Uterus (tissue), 3 donors: ENCODE measurements at regions not wholly inside any gene's neighbourhood (a gene's known extent, or its start where the extent isn't known, plus 50 kb on each side); places are given as distances from the start of the nearest gene placed in this dataset.
"Not testable (repeated sequence)": the region's sequence is repeated elsewhere in the genome, so short reads cannot be mapped to it uniquely, and the experiment has no call there.

Source experiments
- DNase-seq, 2 donors: peaks; one replicate each; pipeline ENCODE4 v3.0.0-alpha.2; 2019 to 2020
- H3K27ac ChIP-seq, 2 donors: fragments of 200-600 bp; sonication (generic); 1 replicate in 1 of 2; 2 replicates in 1 of 2; pipeline ENCODE4 v1.5.1; 2016 to 2018
- H3K27me3 ChIP-seq, 2 donors: fragments of 200-600 bp; sonication (generic); one replicate each; pipeline ENCODE4 v1.5.1; 2018 to 2019; ENCODE audit warnings: control low read depth in 1 of 2
- H3K36me3 ChIP-seq, 2 donors: fragments of 200-600 bp; sonication (generic); one replicate each; pipeline ENCODE4 v1.5.1; 2019; ENCODE audit warnings: control low read depth in 1 of 2
- H3K4me1 ChIP-seq, 2 donors: fragments of 200-600 bp; sonication (generic); one replicate each; pipeline ENCODE4 v1.5.1; 2018 to 2019; ENCODE audit warnings: control low read depth in 1 of 2
- H3K4me3 ChIP-seq, 2 donors: fragments of 200-600 bp; sonication (generic); 1 replicate in 1 of 2; 2 replicates in 1 of 2; pipeline ENCODE4 v1.5.1; 2018 to 2019; ENCODE audit warnings: mild to moderate bottlenecking in 1 of 2
- H3K9me3 ChIP-seq, 2 donors: fragments of 200-600 bp; sonication (generic); one replicate each; pipeline ENCODE4 v1.5.1; 2019; ENCODE audit warnings: control low read depth in 1 of 2
- POLR2A ChIP-seq, 2 donors: fragments of 450-650 bp; IDR thresholded peaks; one replicate each; pipeline ENCODE4 v1.6.1; 2016; ENCODE audit warnings: antibody characterized with exemption in 2 of 2, mild to moderate bottlenecking in 1 of 2, moderate library complexity in 1 of 2
- intact Hi-C: fragments of 100-400 bp; cut with DNase I; formaldehyde crosslinking; loops from one replicate; pipeline ENCODE4 v1.15.1; 2023; ENCODE audit warnings: low total_unique reads
- TF ChIP-seq, protein P1 (sequence below), 4 experiments: fragments of 200-600 bp in 2 of 4; fragments of 450-650 bp in 2 of 4; sonication (generic) in 2 of 4; IDR thresholded peaks; one replicate each; pipeline ENCODE4 v1.5.1; 2016 to 2019; ENCODE audit warnings: antibody characterized with exemption in 4 of 4, mild to moderate bottlenecking in 2 of 4, moderate library complexity in 1 of 4
- donor health status: DM: yes; HTN: yes; CAD: no.

DNA sequence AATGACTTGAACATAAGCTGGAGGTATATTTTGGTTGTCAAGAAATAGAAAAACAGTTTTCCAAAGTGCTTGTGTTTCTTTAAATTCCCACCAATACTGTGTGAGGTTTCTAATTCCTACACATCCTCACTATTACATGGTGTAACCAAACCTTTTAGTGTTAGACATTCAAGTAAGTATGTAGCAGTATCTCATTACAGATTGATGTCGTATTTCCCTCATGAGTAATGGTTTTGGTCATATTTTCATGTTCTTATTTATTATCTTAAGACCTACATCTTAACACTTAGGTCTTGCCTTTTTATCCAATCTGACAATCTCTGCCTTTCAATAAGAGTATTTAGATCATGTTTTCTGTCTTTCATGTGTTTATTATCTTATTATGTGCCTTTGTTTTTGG, 253.7 kb upstream of the ANXA10 start:
- Histone ChIP-seq H3K9me3 (no peaks in the 10 kb centered on the region), H3K4me3 (no peak overlapping the region), H3K4me1 (no peaks in the 10 kb centered on the region), H3K36me3 (no peaks in the 10 kb centered on the region), H3K27ac (no peak overlapping the region), H3K27me3 (no peaks in the 10 kb centered on the region)
- no peak for TF ChIP-seq POLR2A (IDR thresholded peaks at IDR 0.05)
- TF ChIP-seq, protein P1, sequence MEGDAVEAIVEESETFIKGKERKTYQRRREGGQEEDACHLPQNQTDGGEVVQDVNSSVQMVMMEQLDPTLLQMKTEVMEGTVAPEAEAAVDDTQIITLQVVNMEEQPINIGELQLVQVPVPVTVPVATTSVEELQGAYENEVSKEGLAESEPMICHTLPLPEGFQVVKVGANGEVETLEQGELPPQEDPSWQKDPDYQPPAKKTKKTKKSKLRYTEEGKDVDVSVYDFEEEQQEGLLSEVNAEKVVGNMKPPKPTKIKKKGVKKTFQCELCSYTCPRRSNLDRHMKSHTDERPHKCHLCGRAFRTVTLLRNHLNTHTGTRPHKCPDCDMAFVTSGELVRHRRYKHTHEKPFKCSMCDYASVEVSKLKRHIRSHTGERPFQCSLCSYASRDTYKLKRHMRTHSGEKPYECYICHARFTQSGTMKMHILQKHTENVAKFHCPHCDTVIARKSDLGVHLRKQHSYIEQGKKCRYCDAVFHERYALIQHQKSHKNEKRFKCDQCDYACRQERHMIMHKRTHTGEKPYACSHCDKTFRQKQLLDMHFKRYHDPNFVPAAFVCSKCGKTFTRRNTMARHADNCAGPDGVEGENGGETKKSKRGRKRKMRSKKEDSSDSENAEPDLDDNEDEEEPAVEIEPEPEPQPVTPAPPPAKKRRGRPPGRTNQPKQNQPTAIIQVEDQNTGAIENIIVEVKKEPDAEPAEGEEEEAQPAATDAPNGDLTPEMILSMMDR (IDR thresholded peaks at IDR 0.05) = no peak
- DNase-seq = no peak
- intact Hi-C loops = no loop called here

DNA sequence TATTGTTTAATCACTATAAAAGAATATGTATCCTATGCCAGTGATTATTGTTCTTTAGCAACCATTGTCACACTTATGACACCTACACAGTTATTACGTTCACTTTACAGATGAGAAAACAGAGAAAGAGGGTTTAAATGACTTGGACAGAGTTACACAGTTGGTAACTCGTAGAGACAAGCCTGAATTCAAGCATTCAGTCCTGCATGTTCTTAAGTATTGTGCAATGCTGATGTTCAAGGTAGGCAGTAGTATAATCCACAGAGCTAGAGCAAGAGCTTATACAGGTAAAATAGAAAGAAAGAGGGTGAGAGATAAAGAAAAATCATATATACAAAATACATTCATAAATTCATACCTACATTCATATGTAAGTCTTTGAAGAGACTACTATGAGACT, 249.8 kb upstream of the ANXA10 start:
- Histone ChIP-seq H3K4me3 (no peak overlapping the region), H3K9me3 (no peaks in the 10 kb centered on the region), H3K27ac (no peak overlapping the region), H3K27me3 (no peaks in the 10 kb centered on the region), H3K36me3 (no peaks in the 10 kb centered on the region), H3K4me1 (no peaks in the 10 kb centered on the region)
- intact Hi-C loops = no loop called here
- TF ChIP-seq, protein P1 (IDR thresholded peaks at IDR 0.05) = no peak
- no peak for TF ChIP-seq POLR2A (IDR thresholded peaks at IDR 0.05)
- DNase-seq = no peak

DNA sequence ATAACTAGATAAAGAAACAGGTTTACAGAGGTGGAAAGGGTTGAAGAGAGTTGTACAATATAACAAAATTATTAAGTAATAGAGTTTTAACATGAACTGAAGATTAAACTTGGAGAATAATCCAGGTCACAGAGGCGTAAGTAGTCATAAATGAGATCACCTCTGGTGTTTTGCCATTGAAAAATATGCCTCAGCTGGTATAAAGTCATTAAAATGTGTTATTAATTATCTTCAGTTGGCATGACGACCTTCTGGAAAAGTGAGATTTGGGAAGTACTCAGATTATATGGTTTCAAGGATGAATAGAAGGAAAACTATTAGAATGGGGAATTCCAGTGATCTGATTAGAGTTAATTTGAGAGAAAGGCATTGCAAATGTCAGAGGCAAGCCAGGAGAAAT, 237.5 kb upstream of the ANXA10 start:
- H3K4me1 ChIP-seq = no peaks in the 10 kb centered on the region
- intact Hi-C loops = no loop called here
- H3K4me3 ChIP-seq = no peak overlapping the region
- no peaks in the 10 kb centered on the region for H3K27me3 ChIP-seq
- no peak overlapping the region for H3K27ac ChIP-seq
- DNase-seq = no peak
- no peaks in the 10 kb centered on the region for H3K36me3 ChIP-seq
- no peaks in the 10 kb centered on the region for H3K9me3 ChIP-seq
- TF ChIP-seq, protein P1 (IDR thresholded peaks at IDR 0.05) = no peak
- no peak for TF ChIP-seq POLR2A (IDR thresholded peaks at IDR 0.05)

DNA sequence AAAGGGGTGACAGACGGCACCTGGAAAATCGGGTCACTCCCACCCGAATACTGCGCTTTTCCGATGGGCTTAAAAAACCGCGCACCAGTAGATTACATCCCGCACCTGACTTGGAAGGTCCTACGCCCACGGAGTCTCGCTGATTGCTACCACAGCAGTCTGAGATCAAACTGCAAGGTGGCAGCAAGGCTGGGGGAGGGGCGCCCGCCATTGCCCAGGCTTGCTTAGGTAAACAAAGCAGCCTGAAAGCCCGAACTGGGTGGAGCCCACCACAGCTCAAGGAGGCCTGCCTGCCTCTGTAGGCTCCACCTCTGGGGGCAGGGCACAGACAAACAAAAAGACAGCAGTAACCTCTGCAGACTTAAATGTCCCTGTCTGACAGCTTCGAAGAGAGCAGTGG, 234.2 kb upstream of the ANXA10 start:
- DNase-seq, H3K4me3 ChIP-seq: not testable (repeated sequence)

DNA sequence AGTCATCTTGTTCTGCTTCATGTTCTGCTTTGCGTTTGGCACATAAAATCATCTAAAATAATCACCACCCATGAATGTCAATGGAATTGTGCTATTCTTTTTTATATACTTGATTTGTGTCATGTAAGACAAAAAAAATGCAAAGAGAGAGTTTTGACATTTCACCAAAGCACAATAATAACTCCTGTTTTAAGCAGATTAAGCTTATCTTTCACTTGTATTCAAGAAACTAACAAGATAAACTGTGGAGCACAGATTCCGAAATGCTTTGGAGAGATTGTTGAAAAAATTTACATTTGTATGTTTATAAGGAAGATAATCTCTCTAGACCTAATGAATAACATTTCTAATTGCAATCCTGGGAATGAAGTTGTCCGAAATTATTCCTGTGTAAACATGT, 225.1 kb upstream of the ANXA10 start:
- TF ChIP-seq, protein P1 (IDR thresholded peaks at IDR 0.05) = no peak
- no peak for TF ChIP-seq POLR2A (IDR thresholded peaks at IDR 0.05)
- intact Hi-C loops = no loop called here
- no peak overlapping the region for H3K4me3 ChIP-seq
- H3K27ac ChIP-seq = no peak overlapping the region
- no peaks in the 10 kb centered on the region for H3K4me1 ChIP-seq
- H3K27me3 ChIP-seq = no peaks in the 10 kb centered on the region
- H3K9me3 ChIP-seq = no peaks in the 10 kb centered on the region
- H3K36me3 ChIP-seq = no peaks in the 10 kb centered on the region
- no peak for DNase-seq

More for the DNA sequence above, 234.2 kb upstream of the ANXA10 start:
- H3K4me1 ChIP-seq, intact Hi-C loops, H3K36me3 ChIP-seq, H3K27me3 ChIP-seq, H3K27ac ChIP-seq, H3K9me3 ChIP-seq: not testable (repeated sequence)

DNA sequence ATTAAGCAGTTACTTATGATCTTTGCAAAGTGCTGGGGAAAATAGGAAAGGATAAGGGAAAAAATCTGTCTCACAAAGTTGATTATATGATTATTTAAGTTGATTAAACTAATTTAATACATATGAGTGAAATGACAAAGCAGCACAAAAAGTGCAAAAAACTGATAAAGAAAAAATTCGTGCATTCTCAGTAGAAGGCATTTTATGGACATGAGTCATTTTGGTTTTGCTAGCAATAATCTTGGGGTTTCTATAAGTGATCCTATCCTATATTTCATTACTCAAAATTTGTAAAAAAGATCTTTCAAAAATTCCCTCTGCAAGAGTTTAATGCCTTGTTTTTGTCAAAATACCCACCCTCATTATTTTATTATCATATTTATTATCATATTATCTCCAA, 224.2 kb upstream of the ANXA10 start:
- Histone ChIP-seq H3K4me1 (no peaks in the 10 kb centered on the region), H3K27ac (no peak overlapping the region), H3K4me3 (no peak overlapping the region), H3K36me3 (no peaks in the 10 kb centered on the region), H3K27me3 (no peaks in the 10 kb centered on the region), H3K9me3 (no peaks in the 10 kb centered on the region)
- no peak for TF ChIP-seq POLR2A (IDR thresholded peaks at IDR 0.05)
- TF ChIP-seq, protein P1 (IDR thresholded peaks at IDR 0.05) = no peak
- intact Hi-C loops = no loop called here
- DNase-seq = no peak
